Activated T-cell treated with anti-CD3 and anti-CD28 coated beads, Interleukin-2, amount 50 U/mL, for 72 hours (primary cell): ENCODE measurements at regions not wholly inside any gene's neighbourhood (a gene's known extent, or its start where the extent isn't known, plus 50 kb on each side); places are given as distances from the start of the nearest gene placed in this dataset.

Experiments used
- ATAC-seq, 2 donors: fragments of 150-1000 bp; cut with Tn5 transposase; replicated peaks in 1 of 2; 2 replicates each; pipeline ENCODE4 v1.10.0; 2021; ENCODE audit warnings: moderate library complexity in 2 of 2, mild to moderate bottlenecking in 1 of 2
- DNase-seq, 2 donors: peaks; one replicate each; pipeline ENCODE4 v3.0.0; 2021 to 2022; ENCODE audit warnings: mixed read lengths in 1 of 2
- H3K27ac Mint-ChIP-seq: one replicate; pipeline ENCODE4 v1.8.0; 2022; ENCODE audit warnings: mild to moderate bottlenecking, moderate library complexity, mixed read lengths
- H3K27me3 Mint-ChIP-seq: one replicate; pipeline ENCODE4 v1.8.0; 2022; ENCODE audit warnings: low read depth, mixed read lengths
- H3K36me3 Mint-ChIP-seq, 2 donors: one replicate each; pipeline ENCODE4 v1.8.0; 2022; ENCODE audit warnings: mixed read lengths in 2 of 2, mild to moderate bottlenecking in 1 of 2; ENCODE audit not compliant: insufficient read depth in 2 of 2
- H3K4me1 Mint-ChIP-seq: one replicate; pipeline ENCODE4 v1.8.0; 2022; ENCODE audit warnings: low read depth, mixed read lengths
- H3K4me3 Mint-ChIP-seq, 2 donors: one replicate each; pipeline ENCODE4 v1.8.0; 2022; ENCODE audit warnings: mild to moderate bottlenecking in 2 of 2, mixed read lengths in 2 of 2, moderate library complexity in 2 of 2
- H3K9me3 Mint-ChIP-seq, 2 donors: one replicate each; pipeline ENCODE4 v1.8.0; 2022; ENCODE audit warnings: mixed read lengths in 2 of 2

- Mint-ChIP-seq H3K27me3 (no peaks in the 10 kb centered on the region), H3K9me3 (no peaks in the 10 kb centered on the region), H3K27ac (no peak overlapping the region), H3K36me3 (no peaks in the 10 kb centered on the region), H3K4me1 (peaks cover 16% of the 10 kb centered on the region), H3K4me3 (no peak overlapping the region)
- DNase-seq (no peak), ATAC-seq (no peak)
Observed at GRCh38 chr15:99472416-99473145, 93.2 kb upstream of the MEF2A start.

GRCh38 chr15:99473981-99474906 is 91.5 kb upstream of the MEF2A start:
- no peaks in the 10 kb centered on the region for H3K9me3 Mint-ChIP-seq
- H3K27ac Mint-ChIP-seq, result no peak overlapping the region
- ATAC-seq, result no peak

DNA sequence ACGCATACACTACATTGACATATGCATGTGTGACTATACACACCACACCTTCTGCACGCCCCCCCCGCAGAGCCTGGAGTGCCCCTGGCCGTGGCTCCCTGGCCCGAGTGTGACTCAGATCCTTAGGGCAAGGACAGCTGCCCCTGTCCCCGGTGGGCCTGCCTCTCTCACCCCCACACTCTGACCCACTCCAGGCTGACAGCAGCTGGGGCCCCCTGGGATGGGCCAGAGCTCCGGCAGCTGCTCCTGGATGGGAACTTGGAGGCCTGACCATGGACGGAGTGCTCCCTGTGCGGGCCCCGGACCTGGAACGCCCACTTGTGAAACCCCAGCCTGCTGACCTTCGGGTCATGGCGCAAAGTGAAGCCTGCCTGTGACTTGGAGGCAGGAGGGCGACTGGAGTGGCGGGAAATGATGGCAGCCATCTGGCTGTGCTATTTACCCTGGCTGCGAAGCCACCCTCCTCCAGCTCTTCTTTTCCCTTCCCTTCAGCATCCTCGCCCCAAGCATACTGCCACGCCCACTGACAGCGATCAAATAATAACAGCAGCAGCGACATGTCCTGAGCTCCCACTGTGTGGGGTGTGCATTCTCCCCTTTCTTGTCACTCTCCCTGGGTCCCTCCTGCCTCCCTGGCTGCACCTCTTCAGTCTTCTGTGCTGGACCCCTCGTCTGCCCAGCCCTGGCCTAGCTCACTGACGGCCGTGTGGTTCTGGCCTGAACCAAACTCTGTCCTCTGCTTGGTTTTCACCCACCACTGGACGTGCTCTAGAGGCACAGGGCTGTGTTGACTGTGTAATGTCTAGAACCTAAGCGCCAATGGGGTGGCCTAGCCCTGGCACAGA is 90.7 kb upstream of the MEF2A start:
- H3K4me1 Mint-ChIP-seq, result peaks cover 23% of the 10 kb centered on the region
- H3K27ac Mint-ChIP-seq, result no peak overlapping the region
- H3K4me3 Mint-ChIP-seq, result no peak overlapping the region
- ATAC-seq (no peak), DNase-seq (no peak)
- H3K36me3 Mint-ChIP-seq, result no peaks in the 10 kb centered on the region
- no peaks in the 10 kb centered on the region for H3K27me3 Mint-ChIP-seq
- H3K9me3 Mint-ChIP-seq, result no peaks in the 10 kb centered on the region

More at GRCh38 chr15:99473981-99474906, 91.5 kb upstream of the MEF2A start:
- Mint-ChIP-seq H3K36me3 (no peaks in the 10 kb centered on the region), H3K4me1 (peaks cover 23% of the 10 kb centered on the region), H3K4me3 (no peak overlapping the region), H3K27me3 (no peaks in the 10 kb centered on the region)
- no peak for DNase-seq

- H3K36me3 Mint-ChIP-seq, result no peaks in the 10 kb centered on the region
- H3K27me3 Mint-ChIP-seq, result no peaks in the 10 kb centered on the region
- ATAC-seq (no peak), DNase-seq (no peak)
- H3K27ac Mint-ChIP-seq, result no peak overlapping the region
- no peaks in the 10 kb centered on the region for H3K9me3 Mint-ChIP-seq
- H3K4me1 Mint-ChIP-seq, result peaks cover 23% of the 10 kb centered on the region
- H3K4me3 Mint-ChIP-seq, result no peak overlapping the region
Observed at GRCh38 chr15:99475754-99476412, 89.9 kb upstream of the MEF2A start.

DNA sequence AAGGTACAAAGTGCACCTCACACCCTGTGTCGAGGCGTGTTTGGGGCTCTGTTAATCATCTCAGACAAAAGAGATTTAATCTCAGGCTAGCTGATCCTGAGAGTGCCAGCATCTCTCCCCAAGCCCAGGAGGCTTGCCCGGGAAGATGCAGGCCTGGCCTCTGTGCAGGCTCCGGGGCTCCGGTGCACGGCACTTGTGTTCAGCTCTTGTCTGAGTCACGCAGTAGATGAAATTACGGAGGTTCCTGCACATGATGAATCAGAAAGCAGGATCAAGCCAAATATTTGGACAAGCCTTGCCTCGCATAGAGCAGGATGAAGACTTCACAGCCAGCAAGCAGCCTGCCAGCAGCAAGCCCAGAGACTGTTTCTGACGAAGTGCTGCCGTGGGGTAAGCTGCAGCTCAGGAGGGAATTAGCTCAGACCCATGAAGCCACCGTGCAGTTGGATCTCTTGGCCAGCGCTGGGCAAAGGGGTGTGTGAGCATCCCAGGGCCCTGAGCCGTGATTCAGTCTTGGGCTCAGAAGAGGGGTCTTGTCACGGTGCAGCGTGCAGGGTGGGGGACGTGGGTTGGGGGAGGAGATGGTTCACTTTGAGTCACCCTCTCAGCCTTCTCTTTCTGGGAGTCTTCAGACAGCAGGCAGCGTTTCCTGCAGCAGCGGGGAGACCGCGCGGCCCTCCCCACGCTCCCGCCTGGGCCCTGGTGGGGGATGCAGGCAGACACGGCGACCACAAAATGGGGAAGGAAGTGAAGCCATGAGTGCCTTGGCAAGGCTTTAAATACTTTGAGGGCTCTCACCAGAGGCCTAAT is 89.2 kb upstream of the MEF2A start:
- Mint-ChIP-seq H3K9me3 (no peaks in the 10 kb centered on the region), H3K27ac (no peak overlapping the region), H3K36me3 (no peaks in the 10 kb centered on the region), H3K4me3 (peak overlapping the region in 1 of 2 donors; percentile 20), H3K4me1 (peaks cover 23% of the 10 kb centered on the region), H3K27me3 (no peaks in the 10 kb centered on the region)
- DNase-seq, result peak; percentile 17 to 20
- ATAC-seq, result peak; percentile 61 to 62

DNA sequence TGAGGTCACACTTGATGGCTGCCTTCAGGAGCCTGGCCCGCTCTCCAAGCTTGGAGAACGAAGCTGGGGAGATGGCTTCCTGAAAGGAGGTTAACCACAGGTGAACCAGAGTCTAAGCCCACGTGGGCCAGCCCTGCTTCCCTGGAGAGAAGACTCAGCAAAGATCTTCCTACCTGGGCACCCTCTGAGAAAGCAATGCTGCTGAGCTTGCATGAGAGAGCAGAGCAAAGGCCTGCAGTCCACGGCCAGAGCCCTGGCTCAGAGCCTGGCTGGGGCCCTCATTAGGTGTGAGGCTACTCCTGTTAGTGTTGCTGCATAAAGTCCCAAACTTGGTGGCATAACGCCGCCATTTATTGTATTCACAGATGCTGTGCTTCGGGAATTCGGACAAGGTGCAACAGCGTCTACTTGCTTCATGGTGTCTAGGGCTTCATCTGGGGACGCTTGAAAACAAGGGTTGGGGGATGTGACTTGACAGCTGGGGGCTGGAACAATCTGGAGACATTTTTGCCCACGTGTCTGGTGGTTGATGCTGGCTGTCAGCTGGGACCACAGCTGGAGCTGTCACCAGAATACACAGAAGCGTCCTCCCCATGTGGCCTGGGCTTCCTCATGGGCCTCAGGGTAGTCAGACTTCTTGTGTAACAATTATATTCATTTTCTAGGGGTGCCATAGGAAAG is 87.9 kb upstream of the MEF2A start:
- no peak for ATAC-seq
- Mint-ChIP-seq H3K27me3 (no peaks in the 10 kb centered on the region), H3K4me3 (no peak overlapping the region), H3K36me3 (peaks cover 0 to 3% of the 10 kb centered on the region in 2 donors), H3K9me3 (no peaks in the 10 kb centered on the region), H3K4me1 (peaks cover 28% of the 10 kb centered on the region), H3K27ac (no peak overlapping the region)
- no peak for DNase-seq

DNA sequence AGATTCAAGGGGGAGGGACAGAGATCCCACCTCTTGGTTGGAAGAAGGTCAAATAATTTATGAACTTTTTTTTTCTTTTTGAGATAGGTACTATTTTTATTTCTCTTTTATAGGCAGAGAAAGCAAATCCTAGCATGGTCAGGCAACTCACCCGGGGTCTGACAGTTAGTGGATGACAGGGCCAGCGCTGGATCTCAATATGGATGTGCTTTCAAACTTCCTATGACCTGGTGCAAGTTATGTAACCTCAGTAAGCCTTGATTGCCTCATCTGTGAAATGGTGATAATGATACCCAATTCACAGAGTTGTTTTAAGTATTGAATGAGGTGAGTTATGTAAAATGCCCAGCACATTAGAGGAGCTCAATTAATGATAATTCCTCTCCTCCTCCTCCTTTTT is 86.8 kb upstream of the MEF2A start:
- no peak overlapping the region for H3K27ac Mint-ChIP-seq
- DNase-seq (no peak), ATAC-seq (no peak)
- no peaks in the 10 kb centered on the region for H3K9me3 Mint-ChIP-seq
- H3K27me3 Mint-ChIP-seq, result no peaks in the 10 kb centered on the region
- H3K36me3 Mint-ChIP-seq, result peaks cover 0 to 3% of the 10 kb centered on the region in 2 donors
- H3K4me1 Mint-ChIP-seq, result peaks cover 23% of the 10 kb centered on the region
- H3K4me3 Mint-ChIP-seq, result no peak overlapping the region

GRCh38 chr15:99480016-99480810 is 85.6 kb upstream of the MEF2A start:
- Mint-ChIP-seq H3K27me3 (peaks cover 1% of the 10 kb centered on the region), H3K9me3 (no peaks in the 10 kb centered on the region), H3K4me1 (peaks cover 23% of the 10 kb centered on the region), H3K27ac (no peak overlapping the region), H3K4me3 (no peak overlapping the region), H3K36me3 (peaks cover 0 to 3% of the 10 kb centered on the region in 2 donors)
- ATAC-seq (no peak), DNase-seq (no peak)

DNA sequence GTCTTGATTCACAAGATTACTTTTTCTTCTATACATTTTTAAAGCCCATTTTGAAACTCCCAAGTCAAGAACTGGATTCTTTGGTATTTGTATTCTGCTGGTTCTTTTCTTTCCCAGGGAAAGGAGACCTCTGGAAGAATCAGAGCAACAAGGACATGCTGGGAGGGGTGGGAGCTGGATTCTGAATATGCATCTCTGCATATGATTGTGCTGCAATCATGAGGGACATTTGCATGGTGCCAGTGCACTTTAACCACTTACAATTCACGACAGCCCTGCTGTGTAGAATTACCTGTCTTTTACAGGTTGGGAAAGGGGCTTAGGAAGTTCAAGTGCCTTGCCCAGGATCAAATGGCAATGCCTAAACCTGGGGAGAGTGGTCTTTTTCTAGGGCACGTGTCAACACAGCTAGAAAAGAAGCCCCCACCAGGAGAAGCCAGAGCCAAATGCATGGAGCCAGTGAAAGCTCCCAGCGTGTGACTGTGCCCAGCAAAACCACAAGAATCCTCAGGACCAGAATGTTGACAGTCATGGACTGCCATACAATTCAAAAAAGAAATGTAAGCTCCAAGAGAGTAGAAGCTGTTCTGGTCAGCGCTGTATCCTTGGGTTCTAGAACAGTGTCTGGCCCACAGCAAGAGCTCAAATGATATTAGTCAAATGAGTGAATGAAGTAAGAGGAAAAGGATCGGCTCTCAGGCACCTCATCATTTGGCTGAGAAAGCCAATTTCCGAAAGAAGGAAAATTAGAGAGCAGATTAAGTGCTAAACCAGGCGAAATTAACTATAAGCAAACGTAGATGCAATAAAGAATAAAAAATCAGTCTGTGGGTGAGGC is 84.5 kb upstream of the MEF2A start:
- Mint-ChIP-seq H3K4me1 (peaks cover 31% of the 10 kb centered on the region), H3K9me3 (no peaks in the 10 kb centered on the region), H3K27me3 (peaks cover 12% of the 10 kb centered on the region), H3K36me3 (peaks cover 3% of the 10 kb centered on the region in 2 donors), H3K4me3 (no peak overlapping the region), H3K27ac (no peak overlapping the region)
- ATAC-seq, result no peak
- no peak for DNase-seq

DNA sequence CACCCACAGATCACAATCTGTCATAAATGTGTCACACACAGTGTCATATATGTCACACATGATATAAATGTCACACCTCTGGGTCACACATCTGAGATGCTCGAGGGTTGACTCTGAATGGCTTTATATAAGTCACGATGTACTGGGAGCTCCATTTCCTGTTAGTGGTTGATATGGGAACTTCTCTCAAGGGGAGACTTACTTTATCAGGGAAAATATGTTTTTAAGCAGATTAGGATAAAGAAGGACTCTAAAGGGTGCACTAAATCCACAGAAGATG is 83.9 kb upstream of the MEF2A start:
- no peaks in the 10 kb centered on the region for H3K9me3 Mint-ChIP-seq
- peaks cover 12% of the 10 kb centered on the region for H3K27me3 Mint-ChIP-seq
- peaks cover 27% of the 10 kb centered on the region for H3K4me1 Mint-ChIP-seq
- no peak overlapping the region for H3K4me3 Mint-ChIP-seq
- ATAC-seq (peak; percentile 70 to 85), DNase-seq (no peak)
- no peak overlapping the region for H3K27ac Mint-ChIP-seq
- H3K36me3 Mint-ChIP-seq, result peaks cover 3% of the 10 kb centered on the region in 2 donors
